NCI-H524 treated with DMSO at 0.1 percent for 48 hours (cell line): ENCODE measurements at regions not wholly inside any gene's neighbourhood (a gene's known extent, or its start where the extent isn't known, plus 50 kb on each side); places are given as distances from the start of the nearest gene placed in this dataset.
"Not testable (repeated sequence)": the region's sequence is repeated elsewhere in the genome, so short reads cannot be mapped to it uniquely, and the experiment has no call there.

ENCODE experiments used
- DNase-seq: peaks from one replicate; lab custom pipeline; 2025; lab: John Stamatoyannopoulos, UW

DNA sequence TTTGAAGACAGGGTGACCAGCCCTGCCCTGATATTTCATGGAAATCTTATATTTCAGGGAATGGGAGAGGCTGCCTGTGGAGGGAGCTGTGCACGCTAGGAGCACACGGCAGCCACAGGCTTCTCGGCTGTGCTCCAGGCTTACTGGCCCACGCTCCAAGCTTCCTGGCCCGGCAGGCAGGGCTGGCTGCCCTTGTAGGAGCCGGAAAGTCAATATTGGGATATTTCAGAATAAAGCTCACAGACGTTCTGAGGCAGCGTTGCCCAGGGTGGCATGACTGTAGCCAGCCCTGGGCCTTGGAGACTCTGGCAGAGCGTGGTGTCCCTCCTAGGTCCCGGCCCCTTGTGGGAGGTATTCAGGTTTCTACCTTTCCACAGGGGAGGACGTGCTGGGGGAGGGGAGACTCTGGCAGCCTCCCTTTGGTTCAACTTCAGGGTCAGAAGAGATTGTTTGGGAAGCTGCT, 95.6 kb downstream of the NPIPB11 start:
- DNase-seq, result no peak

GRCh38 chr16:29310243-29310642, 96.3 kb downstream of the NPIPB11 start:
- DNase-seq, result not testable (repeated sequence)

DNA sequence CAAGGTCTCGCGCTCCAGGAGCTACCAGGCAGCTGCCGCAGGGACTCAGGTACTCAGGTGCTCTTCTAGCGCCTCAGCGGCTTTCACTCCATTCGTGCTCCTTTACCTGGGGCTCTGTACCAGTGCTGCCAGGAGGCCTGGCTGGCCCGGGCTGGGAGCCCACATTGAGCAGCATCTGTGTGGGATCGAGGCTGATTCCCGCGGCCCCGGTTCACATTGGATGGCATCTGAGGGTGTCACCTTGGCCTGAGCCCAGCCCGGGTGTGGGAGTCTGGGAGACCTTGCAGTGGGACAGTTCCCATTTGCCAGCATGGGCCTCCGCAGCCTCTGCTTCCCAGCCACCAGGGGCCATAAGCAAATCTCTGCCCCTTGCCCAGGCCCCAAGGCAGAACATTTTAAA, 96.9 kb downstream of the NPIPB11 start:
- DNase-seq, result not testable (repeated sequence)

DNA sequence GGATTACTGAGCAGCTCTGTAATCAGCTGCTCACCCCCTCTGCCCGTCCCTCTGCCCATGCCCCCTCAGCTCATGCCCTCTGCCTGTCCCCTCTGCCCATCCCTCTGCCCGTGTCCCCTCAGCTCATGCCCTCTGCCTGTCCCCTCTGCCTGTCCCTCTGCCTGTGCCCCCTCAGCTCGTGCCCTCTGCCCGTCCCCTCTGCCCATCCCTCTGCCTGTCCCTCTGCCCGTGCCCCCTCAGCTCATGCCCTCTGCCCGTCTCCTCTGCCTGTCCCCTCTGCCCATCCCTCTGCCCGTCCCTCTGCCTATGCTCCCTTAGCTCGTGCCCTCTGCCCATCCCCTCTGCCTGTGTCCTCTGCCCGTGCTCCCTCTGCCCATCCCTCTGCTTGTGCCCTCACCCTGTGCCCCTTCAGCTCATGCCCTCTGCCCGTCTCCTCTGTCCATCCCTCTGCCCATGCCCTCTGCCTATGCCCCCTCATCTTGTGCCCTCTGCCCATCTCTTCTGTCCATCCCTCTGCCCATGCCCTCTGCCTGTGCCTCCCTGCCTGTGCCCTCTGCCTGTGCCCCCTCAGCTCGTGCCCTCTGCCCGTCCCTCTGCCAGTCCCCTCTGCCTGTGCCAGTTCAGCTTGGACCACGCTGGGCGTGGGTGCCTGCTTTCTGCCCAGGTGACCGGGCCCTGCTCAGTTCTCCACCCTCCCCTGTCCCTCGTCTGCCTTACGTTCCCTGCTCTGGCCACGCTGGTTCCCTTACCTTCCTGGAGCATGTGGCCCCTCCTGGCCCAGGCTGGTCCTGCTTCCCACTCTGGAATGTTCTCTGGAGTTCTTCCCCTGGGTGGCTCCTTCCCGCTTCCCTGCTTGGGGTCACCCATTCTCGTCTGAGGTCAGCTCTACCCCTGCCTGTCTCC, 97.6 kb downstream of the NPIPB11 start:
- no peak for DNase-seq

- no peak for DNase-seq
Observed at GRCh38 chr16:29307598-29308507, 98.7 kb downstream of the NPIPB11 start.

DNA sequence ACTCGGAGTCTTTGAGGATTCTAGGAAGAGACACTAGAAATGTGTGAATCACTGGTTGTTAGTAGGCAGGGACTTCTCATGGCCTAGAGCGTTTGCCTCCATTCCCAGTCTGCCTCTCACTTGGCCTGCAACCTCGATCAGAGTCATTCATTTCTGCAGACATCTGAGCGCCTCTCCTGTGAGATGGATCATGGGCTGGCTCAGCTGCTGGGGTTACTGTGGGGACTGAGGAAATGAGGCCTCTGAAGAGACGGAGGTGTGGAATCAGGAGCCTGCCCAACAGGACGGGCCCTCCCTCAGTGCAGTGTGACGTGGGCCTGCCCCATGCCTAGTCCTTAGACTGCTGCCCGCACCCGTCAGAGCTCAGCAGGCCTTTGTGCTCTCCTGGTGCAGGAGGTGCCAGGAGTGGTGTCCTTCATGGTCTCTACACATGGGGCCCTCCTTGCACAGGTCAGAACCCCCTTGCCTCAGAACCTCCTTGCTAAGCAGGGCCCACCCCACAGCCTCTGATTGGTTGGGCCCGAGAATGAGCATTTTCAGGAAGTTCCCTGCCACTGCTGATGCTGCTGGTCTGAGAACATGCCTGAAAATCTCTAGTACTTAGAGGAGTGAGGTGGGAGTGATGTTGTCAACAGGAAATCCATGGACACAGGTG, 99.4 kb downstream of the NPIPB11 start:
- DNase-seq, result no peak

DNA sequence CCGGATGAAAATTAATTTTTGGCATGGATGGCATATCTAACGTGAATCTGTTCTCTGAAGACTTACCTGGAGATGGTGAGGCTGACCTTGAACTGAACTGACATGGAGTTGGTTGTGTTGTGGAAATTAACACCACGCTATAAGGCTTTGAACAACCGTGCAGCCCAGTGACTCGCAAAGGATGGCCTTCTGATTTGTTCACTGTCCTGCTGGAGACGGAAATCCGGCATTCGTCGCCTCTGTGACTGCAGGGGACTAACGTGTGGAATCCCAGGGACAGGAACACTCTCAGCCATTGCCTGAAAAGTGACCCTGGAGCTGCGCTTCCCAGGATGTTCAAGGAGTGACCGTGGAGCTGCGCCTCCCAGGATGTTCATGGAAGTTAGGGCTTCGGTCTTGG, 100.3 kb downstream of the NPIPB11 start:
- DNase-seq, result no peak

DNA sequence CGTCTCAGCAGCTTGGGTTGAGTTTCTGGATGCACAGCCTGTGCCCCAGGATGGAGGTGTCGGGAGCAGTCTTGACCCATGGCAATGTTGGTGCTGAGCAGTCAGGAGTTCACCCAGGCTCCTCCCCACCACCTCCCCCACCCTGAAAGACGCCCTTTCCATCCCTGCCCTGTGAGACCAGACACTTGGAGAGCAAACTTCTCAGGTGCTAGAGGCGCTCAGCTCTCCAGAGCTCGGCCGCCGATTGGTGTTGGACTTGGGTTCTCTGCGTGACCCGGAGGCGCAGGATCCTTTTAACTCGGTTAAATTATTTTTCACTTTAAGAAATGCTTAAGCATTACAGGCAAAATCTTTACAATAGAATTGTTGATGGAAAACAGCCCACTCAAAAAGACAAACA, 101.5 kb downstream of the NPIPB11 start:
- DNase-seq, result not testable (repeated sequence)

DNA sequence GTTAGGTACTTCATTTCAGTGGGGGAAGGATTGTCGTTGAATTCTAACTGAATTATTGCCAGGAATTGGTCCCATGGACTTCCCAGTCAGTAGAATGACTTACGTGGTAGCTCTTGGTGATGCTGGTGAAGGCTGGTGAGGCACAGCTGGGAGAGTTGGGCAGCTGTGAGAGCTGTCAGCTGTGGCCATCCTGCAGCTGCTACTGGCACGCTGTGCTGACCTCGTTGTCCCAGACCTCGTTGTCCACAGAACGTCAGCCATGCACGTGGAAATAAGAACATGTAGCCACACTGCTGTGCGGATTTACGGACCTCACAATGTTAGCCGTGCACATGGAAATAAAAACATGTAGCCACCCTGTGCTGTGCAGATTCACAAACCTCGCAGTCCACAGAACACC, 102.3 kb downstream of the NPIPB11 start:
- DNase-seq, result no peak

GRCh38 chr16:29303520-29303919, 103.0 kb downstream of the NPIPB11 start:
- DNase-seq, result no peak

DNA sequence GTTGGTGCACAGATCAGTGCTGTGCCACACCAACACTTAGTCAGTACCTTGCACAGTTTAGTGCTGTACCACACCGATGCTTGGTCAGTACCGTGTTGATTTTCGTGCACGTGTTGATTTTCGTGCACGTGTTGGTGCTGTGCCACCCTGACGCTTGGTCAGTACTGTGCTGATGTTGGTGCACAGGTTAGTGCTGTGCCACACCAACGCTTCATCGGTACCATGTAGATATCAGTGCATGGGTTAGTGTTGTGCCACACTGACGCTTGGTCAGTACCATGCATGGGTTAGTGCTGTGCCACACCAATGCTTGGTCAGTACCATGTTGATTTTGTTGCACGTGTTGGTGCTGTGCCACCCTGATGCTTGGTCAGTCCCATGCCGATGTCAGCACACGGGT, 103.5 kb downstream of the NPIPB11 start:
- DNase-seq, result no peak

DNA sequence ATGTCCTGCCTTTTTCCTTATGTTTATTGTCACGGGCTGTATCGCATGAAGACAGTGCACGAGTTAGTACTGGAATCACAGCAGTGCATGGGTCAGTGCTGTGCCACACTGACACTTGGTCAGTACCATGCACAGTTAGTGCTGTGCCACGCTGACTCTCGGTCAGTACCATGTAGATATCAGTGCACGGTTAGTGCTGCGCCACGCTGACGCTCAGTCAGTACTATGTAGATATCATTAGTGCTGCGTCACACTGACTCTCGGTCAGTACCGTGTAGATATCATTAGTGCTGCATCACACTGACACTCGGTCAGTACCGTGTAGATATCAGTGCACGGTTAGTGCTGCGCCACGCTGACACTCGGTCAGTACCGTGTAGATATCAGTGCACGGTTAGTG, 104.1 kb downstream of the NPIPB11 start:
- DNase-seq, result not testable (repeated sequence)

DNA sequence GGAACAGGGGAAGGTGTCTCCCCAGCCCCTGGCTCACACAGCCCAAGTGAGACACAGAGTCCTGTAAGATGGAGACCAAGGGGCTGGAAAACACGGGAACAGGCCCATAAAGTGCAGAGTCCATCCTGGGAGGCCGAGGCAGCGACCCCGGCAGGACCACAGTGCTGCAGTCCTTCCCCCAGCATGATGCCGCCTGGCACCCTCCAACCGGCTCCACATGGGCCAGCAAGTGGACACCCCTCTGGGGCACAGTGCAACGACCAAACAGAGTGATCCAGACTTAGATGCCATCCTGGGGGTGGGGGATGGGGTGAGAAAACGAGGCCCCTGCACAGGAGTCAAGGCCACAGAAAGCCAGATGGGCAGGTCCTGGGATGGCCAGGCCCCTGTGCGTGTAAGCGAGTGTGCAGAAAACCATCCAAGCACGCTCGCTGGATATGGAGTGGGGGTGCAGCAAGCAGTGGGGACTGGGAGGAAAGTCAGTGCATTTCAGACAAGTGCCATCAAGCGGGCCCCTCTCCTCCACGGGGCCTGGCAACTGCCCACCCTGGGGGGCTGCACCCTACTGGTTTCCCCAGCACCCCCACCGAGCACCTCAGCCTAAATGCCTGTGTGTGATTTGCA, 104.7 kb downstream of the NPIPB11 start:
- DNase-seq, result not testable (repeated sequence)

- not testable (repeated sequence) for DNase-seq
Observed at GRCh38 chr16:29300541-29301535, 105.7 kb downstream of the NPIPB11 start.

DNA sequence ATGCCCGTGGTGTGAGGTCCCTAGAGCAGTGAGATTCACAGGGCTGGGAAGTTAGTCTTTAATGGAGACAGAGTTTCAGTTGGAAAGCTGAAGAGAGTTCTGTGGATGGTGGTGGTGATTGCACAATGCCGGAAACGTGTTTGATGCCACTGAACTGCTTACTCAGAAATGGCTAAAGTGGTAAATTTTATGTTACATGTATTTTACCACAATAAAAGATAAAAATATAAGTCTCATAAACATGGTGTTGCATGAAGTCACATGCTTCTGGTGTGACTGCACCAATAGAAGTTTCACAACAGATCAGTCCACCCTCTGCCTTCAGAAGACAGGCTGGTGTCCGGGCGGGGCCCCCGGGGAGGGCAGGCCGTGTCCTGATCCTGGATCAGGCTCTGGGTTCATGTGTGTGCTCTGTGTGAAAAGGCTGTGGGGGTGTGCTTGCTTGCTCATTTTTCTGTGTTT, 106.5 kb downstream of the NPIPB11 start:
- not testable (repeated sequence) for DNase-seq

- DNase-seq, result not testable (repeated sequence)
Observed at GRCh38 chr16:29298997-29299396, 107.5 kb downstream of the NPIPB11 start.

DNA sequence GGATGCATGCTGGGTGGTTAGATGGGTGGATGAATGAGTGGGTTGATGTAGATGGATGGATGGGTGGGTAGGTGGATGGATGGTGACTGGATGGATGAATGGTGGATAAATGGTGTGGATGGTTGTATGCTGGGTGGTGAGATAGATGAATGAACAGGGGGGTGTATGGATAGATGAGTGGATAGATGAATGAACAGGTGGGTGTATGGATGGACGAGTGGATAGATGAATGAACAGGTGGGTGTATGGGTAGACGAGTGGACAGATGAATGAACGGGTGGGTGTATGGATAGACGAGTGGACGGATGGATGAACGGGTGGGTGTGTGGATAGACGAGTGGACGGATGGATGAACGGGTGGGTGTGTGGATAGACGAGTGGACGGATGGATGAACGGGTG, 108.2 kb downstream of the NPIPB11 start:
- not testable (repeated sequence) for DNase-seq

GRCh38 chr16:29297809-29298177, 108.7 kb downstream of the NPIPB11 start:
- DNase-seq, result not testable (repeated sequence)

- DNase-seq, result not testable (repeated sequence)
Observed at GRCh38 chr16:29297144-29297808, 109.2 kb downstream of the NPIPB11 start.

GRCh38 chr16:29296176-29296575, 110.3 kb downstream of the NPIPB11 start:
- DNase-seq, result not testable (repeated sequence)
